D721Med (cell line): ENCODE measurements at regions not wholly inside any gene's neighbourhood (a gene's known extent, or its start where the extent isn't known, plus 50 kb on each side); places are given as distances from the start of the nearest gene placed in this dataset.

ENCODE experiments used
- DNase-seq: peaks from one replicate; pipeline ENCODE4 v3.0.0; 2011; ENCODE audit warnings: low spot score; ENCODE audit not compliant: insufficient read length
- FAIRE-seq: peaks from 2 replicates; lab custom pipeline; 2011; peaks lifted over from hg19 to GRCh38; lab: Jason Lieb, UNC
- TF ChIP-seq, protein P1 (sequence below): IDR thresholded peaks from 2 replicates; pipeline ENCODE4 v1.5.1; 2012; ENCODE audit warnings: mild to moderate bottlenecking, control low read depth; ENCODE audit not compliant: insufficient read depth; ENCODE audit errors: missing control alignments

GRCh38 chr11:115884800-115885534, 380.8 kb upstream of the CADM1 start:
- DNase-seq, result no peak
- TF ChIP-seq, protein P1, sequence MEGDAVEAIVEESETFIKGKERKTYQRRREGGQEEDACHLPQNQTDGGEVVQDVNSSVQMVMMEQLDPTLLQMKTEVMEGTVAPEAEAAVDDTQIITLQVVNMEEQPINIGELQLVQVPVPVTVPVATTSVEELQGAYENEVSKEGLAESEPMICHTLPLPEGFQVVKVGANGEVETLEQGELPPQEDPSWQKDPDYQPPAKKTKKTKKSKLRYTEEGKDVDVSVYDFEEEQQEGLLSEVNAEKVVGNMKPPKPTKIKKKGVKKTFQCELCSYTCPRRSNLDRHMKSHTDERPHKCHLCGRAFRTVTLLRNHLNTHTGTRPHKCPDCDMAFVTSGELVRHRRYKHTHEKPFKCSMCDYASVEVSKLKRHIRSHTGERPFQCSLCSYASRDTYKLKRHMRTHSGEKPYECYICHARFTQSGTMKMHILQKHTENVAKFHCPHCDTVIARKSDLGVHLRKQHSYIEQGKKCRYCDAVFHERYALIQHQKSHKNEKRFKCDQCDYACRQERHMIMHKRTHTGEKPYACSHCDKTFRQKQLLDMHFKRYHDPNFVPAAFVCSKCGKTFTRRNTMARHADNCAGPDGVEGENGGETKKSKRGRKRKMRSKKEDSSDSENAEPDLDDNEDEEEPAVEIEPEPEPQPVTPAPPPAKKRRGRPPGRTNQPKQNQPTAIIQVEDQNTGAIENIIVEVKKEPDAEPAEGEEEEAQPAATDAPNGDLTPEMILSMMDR, result no peak
- FAIRE-seq, result no peak

- TF ChIP-seq, protein P1, result no peak
- FAIRE-seq, result no peak
- no peak for DNase-seq
Observed at GRCh38 chr11:115874843-115875242, 370.6 kb upstream of the CADM1 start.

- TF ChIP-seq, protein P1, result no peak
- no peak for FAIRE-seq
- no peak for DNase-seq
Observed at GRCh38 chr11:115873813-115874212, 369.6 kb upstream of the CADM1 start.

DNA sequence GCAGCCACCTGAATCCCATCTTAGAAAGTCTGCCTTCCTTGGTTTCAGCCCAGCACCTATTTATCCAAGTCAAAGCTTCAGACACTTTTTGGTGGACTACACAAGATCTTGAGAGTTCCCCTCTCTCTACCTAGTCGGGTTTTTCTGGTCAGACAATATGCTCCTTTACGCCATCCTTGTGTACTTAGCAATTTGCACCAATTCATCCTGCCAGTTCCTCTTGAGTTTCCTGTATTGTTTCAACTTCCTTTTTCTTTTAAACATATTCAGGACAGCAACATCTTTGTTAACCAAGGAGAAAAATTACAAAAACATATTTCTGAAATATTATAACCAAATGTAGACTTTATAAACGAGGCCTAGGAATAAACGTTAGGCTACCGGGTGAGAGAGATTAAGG, 368.2 kb upstream of the CADM1 start:
- TF ChIP-seq, protein P1, result no peak
- DNase-seq (no peak), FAIRE-seq (no peak)

DNA sequence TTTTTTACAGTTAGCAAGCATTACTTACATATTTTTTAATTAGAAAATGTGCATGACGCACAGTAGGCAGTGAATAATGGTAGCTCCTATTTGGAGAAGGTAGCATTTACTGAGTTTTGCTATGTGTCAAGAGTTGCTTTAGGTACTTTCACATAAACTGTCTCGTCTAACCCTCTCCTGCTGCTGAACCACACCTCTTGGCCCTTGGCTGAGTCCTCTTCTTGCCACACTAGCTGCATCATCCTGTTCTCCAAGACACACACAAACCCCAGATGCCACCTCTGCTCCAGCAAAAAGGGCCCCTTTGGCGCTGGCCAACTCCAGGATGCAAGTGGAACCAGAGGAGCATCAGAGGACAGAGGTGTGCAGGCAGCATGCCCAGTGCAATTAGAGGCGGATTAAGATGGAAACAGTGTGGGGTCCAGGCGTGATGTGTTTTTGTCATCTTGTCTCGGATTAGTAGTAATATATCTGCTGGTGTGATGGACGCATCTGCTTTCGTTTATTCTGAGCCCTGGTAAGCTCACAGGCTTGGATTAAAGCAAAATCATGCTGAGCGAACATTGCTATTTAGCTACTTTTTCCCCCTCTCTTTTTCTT, 367.0 kb upstream of the CADM1 start:
- TF ChIP-seq, protein P1, result no peak
- FAIRE-seq (peak; percentile 74), DNase-seq (no peak)

DNA sequence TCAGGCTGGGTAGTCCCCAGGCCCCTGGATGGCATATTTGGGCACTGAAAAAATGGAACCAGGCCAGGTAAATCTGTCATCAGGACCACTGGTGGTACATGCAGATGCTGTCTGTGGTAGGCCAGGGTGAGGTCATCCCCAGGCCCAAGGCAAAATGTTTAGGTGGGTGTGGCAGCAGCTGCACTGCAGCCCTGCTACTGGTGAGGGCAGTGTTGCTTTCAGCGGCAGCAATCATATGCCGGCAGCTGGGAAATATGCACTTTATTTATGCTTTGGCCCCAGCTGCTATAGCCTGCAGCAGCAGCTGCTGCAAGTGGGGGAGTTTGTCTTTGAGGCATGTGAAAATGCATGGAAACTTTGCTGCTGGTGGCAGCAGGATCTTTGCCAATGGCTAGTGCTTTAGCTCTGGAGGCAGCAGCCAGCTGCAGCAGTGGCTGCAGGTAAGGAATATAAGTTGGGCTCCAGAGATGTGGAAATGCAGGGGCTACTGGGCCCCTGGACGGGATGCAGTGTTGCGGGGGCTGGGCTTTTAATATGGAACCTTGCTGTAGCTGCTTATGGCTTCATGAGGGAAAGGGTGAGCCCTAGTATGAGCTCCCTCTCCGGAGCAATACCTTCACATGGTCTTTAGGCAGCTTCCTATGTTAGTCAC, 365.7 kb upstream of the CADM1 start:
- TF ChIP-seq, protein P1, result peak; percentile 40
- DNase-seq (no peak), FAIRE-seq (no peak)
